ENCODE measurements at regions not wholly inside any gene's neighbourhood (a gene's known extent, or its start where the extent isn't known, plus 50 kb on each side); places are given as distances from the start of the nearest gene placed in this dataset.
"Not testable (repeated sequence)": the region's sequence is repeated elsewhere in the genome, so short reads cannot be mapped to it uniquely, and the experiment has no call there.

GRCh38 chr1:233788687-233789086 is 115.8 kb upstream of the SLC35F3 start:
- no peak for DNase-seq

- no peak for DNase-seq
Observed at GRCh38 chr1:233790121-233790520, 114.4 kb upstream of the SLC35F3 start.

- DNase-seq: peak in 34 of 58 donors; percentile 4 to 71 (median 28)
Observed at GRCh38 chr1:233790662-233791371, 113.7 kb upstream of the SLC35F3 start.

- no peak for DNase-seq
Observed at GRCh38 chr1:233791372-233791703, 113.1 kb upstream of the SLC35F3 start.

- DNase-seq: no peak
Observed at GRCh38 chr1:233791721-233792120, 112.8 kb upstream of the SLC35F3 start.

GRCh38 chr1:233794863-233795262 is 109.6 kb upstream of the SLC35F3 start:
- no peak for DNase-seq

- DNase-seq: no peak
Observed at GRCh38 chr1:233796146-233796783, 108.2 kb upstream of the SLC35F3 start.

- no peak for DNase-seq
Observed at GRCh38 chr1:233802611-233803010, 101.9 kb upstream of the SLC35F3 start.

- DNase-seq: no peak
Observed at GRCh38 chr1:233805786-233806185, 98.7 kb upstream of the SLC35F3 start.

GRCh38 chr1:233815357-233815756 is 89.1 kb upstream of the SLC35F3 start:
- DNase-seq: no peak

GRCh38 chr1:233815865-233816264 is 88.6 kb upstream of the SLC35F3 start:
- no peak for DNase-seq

- no peak for DNase-seq
Observed at GRCh38 chr1:233816348-233816747, 88.1 kb upstream of the SLC35F3 start.

- DNase-seq: no peak
Observed at GRCh38 chr1:233819042-233819441, 85.4 kb upstream of the SLC35F3 start.

GRCh38 chr1:233824179-233824578 is 80.3 kb upstream of the SLC35F3 start:
- not testable (repeated sequence) for DNase-seq

GRCh38 chr1:233827937-233828336 is 76.5 kb upstream of the SLC35F3 start:
- DNase-seq: not testable (repeated sequence)

- no peak for DNase-seq
Observed at GRCh38 chr1:233828480-233828879, 76.0 kb upstream of the SLC35F3 start.

GRCh38 chr1:233834609-233835008 is 69.9 kb upstream of the SLC35F3 start:
- DNase-seq: no peak

- not testable (repeated sequence) for DNase-seq
Observed at GRCh38 chr1:233838207-233838606, 66.3 kb upstream of the SLC35F3 start.

- DNase-seq: no peak
Observed at GRCh38 chr1:233843525-233844204, 60.8 kb upstream of the SLC35F3 start.

- DNase-seq: no peak
Observed at GRCh38 chr1:233844275-233844674, 60.2 kb upstream of the SLC35F3 start.

- no peak for DNase-seq
Observed at GRCh38 chr1:233844692-233845091, 59.8 kb upstream of the SLC35F3 start.

All from anterior cingulate cortex (tissue), 58 donors.